Activated T-helper 1 cell treated with anti-CD3 and anti-CD28 coated beads, Interleukin-12 subunit alpha, Interleukin-12 subunit beta, Interleukin-2, Interleukin-4 antibody, amounts not matched to agents 30 ng/mL and 10 ng/mL and 1 ng/mL, durations not matched to agents 14 hours and 24 hours and 36 hours (primary cell): ENCODE measurements at regions not wholly inside any gene's neighbourhood (a gene's known extent, or its start where the extent isn't known, plus 50 kb on each side); places are given as distances from the start of the nearest gene placed in this dataset.

Experiments
- DNase-seq: peaks from one replicate; pipeline ENCODE4 v3.0.0; 2021; ENCODE audit warnings: low spot score
- H3K27ac Mint-ChIP-seq: one replicate; pipeline ENCODE4 v1.8.0; 2021; ENCODE audit warnings: mild to moderate bottlenecking, mixed read lengths
- H3K27me3 Mint-ChIP-seq: one replicate; pipeline ENCODE4 v1.8.0; 2022; ENCODE audit warnings: mild to moderate bottlenecking, moderate library complexity, mixed read lengths; ENCODE audit not compliant: insufficient read depth
- H3K36me3 Mint-ChIP-seq: one replicate; pipeline ENCODE4 v1.8.0; 2021; ENCODE audit warnings: low read depth, mixed read lengths
- H3K4me1 Mint-ChIP-seq: one replicate; pipeline ENCODE4 v1.8.0; 2021; ENCODE audit warnings: low read depth, mixed read lengths
- H3K4me3 Mint-ChIP-seq: one replicate; pipeline ENCODE4 v1.8.0; 2021; ENCODE audit warnings: mild to moderate bottlenecking, moderate library complexity, mixed read lengths
- H3K9me3 Mint-ChIP-seq: one replicate; pipeline ENCODE4 v1.8.0; 2021; ENCODE audit warnings: mixed read lengths
- intact Hi-C: fragments of 100-400 bp; cut with micrococcal nuclease; formaldehyde crosslinking; loops from one replicate; pipeline ENCODE4 v1.15.1; 2024

DNA sequence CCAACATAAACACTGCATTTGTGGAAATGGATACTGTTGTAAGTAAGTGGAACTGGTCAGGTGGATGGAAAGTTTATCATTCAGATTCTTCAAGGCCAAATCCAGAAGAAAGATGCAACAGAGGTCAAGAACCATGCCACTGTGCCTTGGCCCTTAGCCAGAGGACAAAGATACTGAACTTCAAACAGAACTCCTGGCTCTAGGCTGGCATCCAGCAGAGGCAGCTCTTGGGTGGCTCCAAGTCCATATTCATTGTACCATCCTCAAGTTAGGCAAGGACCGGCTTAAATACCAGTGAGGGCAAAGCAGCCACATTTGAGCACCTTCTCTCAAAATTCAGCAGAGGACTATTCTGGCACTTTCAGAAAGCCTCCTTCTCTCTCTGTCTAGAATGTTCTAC, 53.2 kb downstream of the DNAAF9 start:
- intact Hi-C loops, result no loop called here
- Mint-ChIP-seq H3K36me3 (no peaks in the 10 kb centered on the region), H3K4me1 (no peaks in the 10 kb centered on the region), H3K4me3 (no peak overlapping the region), H3K27me3 (no peaks in the 10 kb centered on the region), H3K9me3 (no peaks in the 10 kb centered on the region), H3K27ac (no peak overlapping the region)
- no peak for DNase-seq

- H3K27ac Mint-ChIP-seq, result no peak overlapping the region
- DNase-seq, result no peak
- no peaks in the 10 kb centered on the region for H3K36me3 Mint-ChIP-seq
- H3K4me3 Mint-ChIP-seq, result no peak overlapping the region
- H3K9me3 Mint-ChIP-seq, result no peaks in the 10 kb centered on the region
- no peaks in the 10 kb centered on the region for H3K27me3 Mint-ChIP-seq
- no peaks in the 10 kb centered on the region for H3K4me1 Mint-ChIP-seq
- intact Hi-C loops, result no loop called here
These were observed 53.8 kb downstream of the DNAAF9 start for GRCh38 chr20:3353646-3354045.

GRCh38 chr20:3352202-3352601, 55.3 kb downstream of the DNAAF9 start:
- no peak overlapping the region for H3K4me3 Mint-ChIP-seq
- no peaks in the 10 kb centered on the region for H3K36me3 Mint-ChIP-seq
- no peak overlapping the region for H3K27ac Mint-ChIP-seq
- H3K27me3 Mint-ChIP-seq, result no peaks in the 10 kb centered on the region
- no peaks in the 10 kb centered on the region for H3K4me1 Mint-ChIP-seq
- no peaks in the 10 kb centered on the region for H3K9me3 Mint-ChIP-seq
- intact Hi-C loops, result no loop called here
- no peak for DNase-seq

GRCh38 chr20:3350422-3350821, 57.0 kb downstream of the DNAAF9 start:
- no peak for DNase-seq
- Mint-ChIP-seq H3K4me3 (no peak overlapping the region), H3K27me3 (no peaks in the 10 kb centered on the region), H3K36me3 (no peaks in the 10 kb centered on the region), H3K27ac (no peak overlapping the region), H3K9me3 (no peaks in the 10 kb centered on the region), H3K4me1 (no peaks in the 10 kb centered on the region)
- intact Hi-C loops, result no loop called here

DNA sequence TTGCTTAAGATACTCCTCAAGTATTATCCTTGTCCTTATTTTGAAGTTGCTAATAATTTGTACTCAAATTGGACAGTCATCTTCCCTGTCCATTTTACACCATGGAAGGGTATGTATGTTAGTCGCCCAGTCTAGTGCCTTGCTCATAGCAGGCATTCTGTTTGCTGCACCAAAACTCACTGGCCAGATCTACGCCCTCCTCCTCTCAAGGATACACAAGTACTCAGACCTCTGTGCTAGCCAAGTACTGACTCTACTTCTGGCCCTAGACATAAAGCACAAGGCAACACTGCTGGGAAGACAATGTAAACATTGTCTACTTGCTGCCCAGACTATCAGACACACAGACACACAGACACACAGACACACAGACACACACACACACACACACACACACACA, 57.7 kb downstream of the DNAAF9 start:
- no peaks in the 10 kb centered on the region for H3K9me3 Mint-ChIP-seq
- H3K36me3 Mint-ChIP-seq, result no peaks in the 10 kb centered on the region
- H3K27ac Mint-ChIP-seq, result no peak overlapping the region
- DNase-seq, result no peak
- H3K4me1 Mint-ChIP-seq, result no peaks in the 10 kb centered on the region
- H3K4me3 Mint-ChIP-seq, result no peak overlapping the region
- H3K27me3 Mint-ChIP-seq, result no peaks in the 10 kb centered on the region
- intact Hi-C loops, result no loop called here

DNA sequence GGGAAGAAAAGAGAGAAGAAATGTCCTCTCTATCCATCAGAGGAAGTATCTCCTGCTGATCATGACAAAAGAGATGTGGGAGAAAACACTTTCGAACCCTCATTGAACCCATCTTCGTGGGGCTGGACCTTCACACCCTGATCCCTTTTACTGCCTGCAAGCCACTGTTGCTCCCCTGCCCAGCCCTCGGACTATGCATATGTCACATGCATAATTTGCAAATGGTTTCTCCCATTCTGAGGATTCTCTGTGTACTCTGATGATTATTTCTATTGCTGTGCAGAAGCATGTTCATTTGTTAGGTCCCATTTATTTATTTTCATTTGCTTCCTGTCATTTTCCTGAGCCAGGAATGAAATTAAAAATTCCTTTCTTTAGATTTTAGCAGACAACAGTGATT, 64.7 kb downstream of the DNAAF9 start:
- no peak for DNase-seq
- H3K36me3 Mint-ChIP-seq, result no peaks in the 10 kb centered on the region
- H3K27ac Mint-ChIP-seq, result no peak overlapping the region
- no peaks in the 10 kb centered on the region for H3K9me3 Mint-ChIP-seq
- intact Hi-C loops, result no loop called here
- H3K4me1 Mint-ChIP-seq, result no peaks in the 10 kb centered on the region
- no peak overlapping the region for H3K4me3 Mint-ChIP-seq
- H3K27me3 Mint-ChIP-seq, result peaks cover 2% of the 10 kb centered on the region

DNA sequence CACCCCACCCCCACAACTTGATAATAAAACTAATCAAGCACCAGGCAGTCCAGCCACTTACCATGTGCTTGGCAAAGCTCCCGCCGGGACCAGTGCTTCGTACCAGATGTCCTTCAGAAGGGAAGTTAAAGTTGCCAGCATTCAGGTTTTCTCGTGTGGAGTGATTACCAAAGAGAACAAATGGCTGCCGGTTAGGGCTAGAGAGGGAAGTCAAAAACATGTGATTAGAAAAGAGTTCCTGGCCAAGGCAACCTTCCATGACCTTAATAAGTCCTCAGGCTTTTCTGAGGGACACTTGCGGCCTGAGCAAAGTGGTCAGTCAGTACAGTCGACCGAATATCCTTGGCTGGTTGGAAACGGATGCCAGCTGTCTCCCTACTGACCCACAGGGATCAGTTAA, 67.0 kb downstream of the DNAAF9 start:
- H3K4me1 Mint-ChIP-seq, result no peaks in the 10 kb centered on the region
- peaks cover 2% of the 10 kb centered on the region for H3K27me3 Mint-ChIP-seq
- H3K4me3 Mint-ChIP-seq, result no peak overlapping the region
- intact Hi-C loops, result no loop called here
- H3K36me3 Mint-ChIP-seq, result no peaks in the 10 kb centered on the region
- no peak overlapping the region for H3K27ac Mint-ChIP-seq
- H3K9me3 Mint-ChIP-seq, result no peaks in the 10 kb centered on the region
- no peak for DNase-seq

- no peak for DNase-seq
- Mint-ChIP-seq H3K36me3 (no peaks in the 10 kb centered on the region), H3K4me1 (no peaks in the 10 kb centered on the region), H3K27me3 (peaks cover 4% of the 10 kb centered on the region), H3K27ac (no peak overlapping the region), H3K9me3 (no peaks in the 10 kb centered on the region), H3K4me3 (no peak overlapping the region)
- intact Hi-C loops, result no loop called here
These were observed 67.9 kb downstream of the DNAAF9 start for GRCh38 chr20:3339571-3339970.

DNA sequence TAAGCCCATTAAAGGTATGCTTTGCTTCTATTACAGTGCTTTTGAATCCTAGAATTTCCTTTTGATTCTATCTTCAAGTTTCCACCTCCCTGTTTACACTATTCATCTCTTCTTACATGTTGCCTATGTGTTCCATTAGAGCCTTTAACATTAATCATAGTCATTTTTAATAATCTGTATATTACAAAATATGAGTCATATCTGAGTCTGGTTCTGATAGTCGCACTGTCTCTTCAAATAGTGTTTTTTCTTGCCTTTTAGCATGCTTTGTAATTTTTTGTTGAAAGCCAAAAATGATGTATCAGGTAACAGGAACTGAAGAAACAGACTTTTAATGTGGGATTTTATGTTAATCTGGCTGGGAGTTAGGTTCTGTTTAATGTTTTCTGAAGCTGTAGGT, 68.4 kb downstream of the DNAAF9 start:
- Mint-ChIP-seq H3K4me1 (no peaks in the 10 kb centered on the region), H3K4me3 (no peak overlapping the region), H3K9me3 (no peaks in the 10 kb centered on the region), H3K36me3 (no peaks in the 10 kb centered on the region), H3K27ac (no peak overlapping the region), H3K27me3 (peaks cover 4% of the 10 kb centered on the region)
- DNase-seq, result no peak
- intact Hi-C loops, result no loop called here

GRCh38 chr20:3334156-3334943, 73.1 kb downstream of the DNAAF9 start:
- Mint-ChIP-seq H3K4me1 (no peaks in the 10 kb centered on the region), H3K9me3 (no peaks in the 10 kb centered on the region), H3K4me3 (no peak overlapping the region), H3K27ac (no peak overlapping the region), H3K27me3 (peaks cover 2% of the 10 kb centered on the region), H3K36me3 (no peaks in the 10 kb centered on the region)
- intact Hi-C loops, result no loop called here
- no peak for DNase-seq

GRCh38 chr20:3330046-3330741, 77.3 kb downstream of the DNAAF9 start:
- Mint-ChIP-seq H3K4me3 (no peak overlapping the region), H3K27ac (no peak overlapping the region), H3K9me3 (no peaks in the 10 kb centered on the region), H3K4me1 (peaks cover 4% of the 10 kb centered on the region), H3K36me3 (no peaks in the 10 kb centered on the region), H3K27me3 (peaks cover 2% of the 10 kb centered on the region)
- intact Hi-C loops, result no loop called here
- DNase-seq, result no peak

GRCh38 chr20:3328501-3328900, 79.0 kb downstream of the DNAAF9 start:
- Mint-ChIP-seq H3K27me3 (no peaks in the 10 kb centered on the region), H3K36me3 (no peaks in the 10 kb centered on the region), H3K4me1 (peaks cover 11% of the 10 kb centered on the region), H3K4me3 (no peak overlapping the region), H3K27ac (no peak overlapping the region), H3K9me3 (no peaks in the 10 kb centered on the region)
- intact Hi-C loops, result no loop called here
- no peak for DNase-seq

GRCh38 chr20:3326779-3327521, 80.5 kb downstream of the DNAAF9 start:
- peaks cover 14% of the 10 kb centered on the region for H3K4me1 Mint-ChIP-seq
- no peak overlapping the region for H3K27ac Mint-ChIP-seq
- no peak for DNase-seq
- intact Hi-C loops, result no loop called here
- no peaks in the 10 kb centered on the region for H3K36me3 Mint-ChIP-seq
- no peaks in the 10 kb centered on the region for H3K9me3 Mint-ChIP-seq
- H3K27me3 Mint-ChIP-seq, result no peaks in the 10 kb centered on the region
- no peak overlapping the region for H3K4me3 Mint-ChIP-seq
